ENCODE measurements at regions not wholly inside any gene's neighbourhood (a gene's known extent, or its start where the extent isn't known, plus 50 kb on each side); places are given as distances from the start of the nearest gene placed in this dataset.

GRCh38 chr16:87185308-87185707 is 131.9 kb downstream of the C16orf95 start:
- H3K4me3 Mint-ChIP-seq (ENCODE audit: low read depth): no peak overlapping the region
- DNase-seq (ENCODE audit: low spot score): no peak
- H3K27me3 Mint-ChIP-seq (ENCODE audit: low read depth): no peaks in the 10 kb centered on the region
- H3K4me1 Mint-ChIP-seq (ENCODE audit: low read depth): no peaks in the 10 kb centered on the region
- H3K36me3 Mint-ChIP-seq (ENCODE audit: low read depth): peaks cover 3% of the 10 kb centered on the region
- H3K9me3 Mint-ChIP-seq: peaks cover 19% of the 10 kb centered on the region
- no peak overlapping the region for H3K27ac Mint-ChIP-seq
- intact Hi-C loops (cut with micrococcal nuclease): no loop called here

GRCh38 chr16:87185983-87186382 is 131.2 kb downstream of the C16orf95 start:
- Mint-ChIP-seq H3K4me1 (ENCODE audit: low read depth) (no peaks in the 10 kb centered on the region), H3K27ac (no peak overlapping the region), H3K9me3 (peaks cover 22% of the 10 kb centered on the region), H3K27me3 (ENCODE audit: low read depth) (no peaks in the 10 kb centered on the region), H3K4me3 (ENCODE audit: low read depth) (no peak overlapping the region), H3K36me3 (ENCODE audit: low read depth) (peaks cover 3% of the 10 kb centered on the region)
- intact Hi-C loops (cut with micrococcal nuclease): no loop called here
- no peak for DNase-seq (ENCODE audit: low spot score)

GRCh38 chr16:87186446-87186845 is 130.7 kb downstream of the C16orf95 start:
- DNase-seq (ENCODE audit: low spot score): no peak
- no peaks in the 10 kb centered on the region for H3K4me1 Mint-ChIP-seq (ENCODE audit: low read depth)
- peaks cover 22% of the 10 kb centered on the region for H3K9me3 Mint-ChIP-seq
- intact Hi-C loops (cut with micrococcal nuclease): no loop called here
- no peak overlapping the region for H3K4me3 Mint-ChIP-seq (ENCODE audit: low read depth)
- H3K27ac Mint-ChIP-seq: no peak overlapping the region
- H3K27me3 Mint-ChIP-seq (ENCODE audit: low read depth): no peaks in the 10 kb centered on the region
- peaks cover 3% of the 10 kb centered on the region for H3K36me3 Mint-ChIP-seq (ENCODE audit: low read depth)

GRCh38 chr16:87186876-87187533 is 130.2 kb downstream of the C16orf95 start:
- Mint-ChIP-seq H3K4me3 (ENCODE audit: low read depth) (no peak overlapping the region), H3K27ac (no peak overlapping the region), H3K4me1 (ENCODE audit: low read depth) (no peaks in the 10 kb centered on the region), H3K27me3 (ENCODE audit: low read depth) (no peaks in the 10 kb centered on the region), H3K9me3 (peaks cover 22% of the 10 kb centered on the region), H3K36me3 (ENCODE audit: low read depth) (peaks cover 3% of the 10 kb centered on the region)
- intact Hi-C loops (cut with micrococcal nuclease): no loop called here
- no peak for DNase-seq (ENCODE audit: low spot score)

GRCh38 chr16:87188104-87188503 is 129.1 kb downstream of the C16orf95 start:
- Mint-ChIP-seq H3K4me3 (ENCODE audit: low read depth) (no peak overlapping the region), H3K27ac (no peak overlapping the region), H3K9me3 (peaks cover 22% of the 10 kb centered on the region), H3K27me3 (ENCODE audit: low read depth) (no peaks in the 10 kb centered on the region), H3K36me3 (ENCODE audit: low read depth) (peaks cover 3% of the 10 kb centered on the region), H3K4me1 (ENCODE audit: low read depth) (no peaks in the 10 kb centered on the region)
- no peak for DNase-seq (ENCODE audit: low spot score)
- intact Hi-C loops (cut with micrococcal nuclease): no loop called here

- no peaks in the 10 kb centered on the region for H3K4me1 Mint-ChIP-seq (ENCODE audit: low read depth)
- H3K27ac Mint-ChIP-seq: no peak overlapping the region
- no peaks in the 10 kb centered on the region for H3K27me3 Mint-ChIP-seq (ENCODE audit: low read depth)
- no peak overlapping the region for H3K4me3 Mint-ChIP-seq (ENCODE audit: low read depth)
- H3K9me3 Mint-ChIP-seq: peaks cover 22% of the 10 kb centered on the region
- H3K36me3 Mint-ChIP-seq (ENCODE audit: low read depth): peaks cover 3% of the 10 kb centered on the region
- no peak for DNase-seq (ENCODE audit: low spot score)
- intact Hi-C loops (cut with micrococcal nuclease): no loop called here
These were observed 127.8 kb downstream of the C16orf95 start for GRCh38 chr16:87189426-87189825.

GRCh38 chr16:87190288-87191230 is 126.6 kb downstream of the C16orf95 start:
- Mint-ChIP-seq H3K36me3 (ENCODE audit: low read depth) (peaks cover 3% of the 10 kb centered on the region), H3K4me3 (ENCODE audit: low read depth) (no peak overlapping the region), H3K27ac (no peak overlapping the region), H3K4me1 (ENCODE audit: low read depth) (no peaks in the 10 kb centered on the region), H3K9me3 (peaks cover 22% of the 10 kb centered on the region), H3K27me3 (ENCODE audit: low read depth) (no peaks in the 10 kb centered on the region)
- no peak for DNase-seq (ENCODE audit: low spot score)
- intact Hi-C loops (cut with micrococcal nuclease): no loop called here

- intact Hi-C loops (cut with micrococcal nuclease): no loop called here
- Mint-ChIP-seq H3K9me3 (peaks cover 14% of the 10 kb centered on the region), H3K36me3 (ENCODE audit: low read depth) (no peaks in the 10 kb centered on the region), H3K27me3 (ENCODE audit: low read depth) (no peaks in the 10 kb centered on the region), H3K4me3 (ENCODE audit: low read depth) (no peak overlapping the region), H3K4me1 (ENCODE audit: low read depth) (no peaks in the 10 kb centered on the region), H3K27ac (no peak overlapping the region)
- no peak for DNase-seq (ENCODE audit: low spot score)
These were observed 124.6 kb downstream of the C16orf95 start for GRCh38 chr16:87192452-87193073.

GRCh38 chr16:87194172-87194571 is 123.0 kb downstream of the C16orf95 start:
- Mint-ChIP-seq H3K9me3 (peaks cover 6% of the 10 kb centered on the region), H3K36me3 (ENCODE audit: low read depth) (no peaks in the 10 kb centered on the region), H3K27ac (no peak overlapping the region), H3K4me1 (ENCODE audit: low read depth) (no peaks in the 10 kb centered on the region), H3K4me3 (ENCODE audit: low read depth) (no peak overlapping the region), H3K27me3 (ENCODE audit: low read depth) (no peaks in the 10 kb centered on the region)
- intact Hi-C loops (cut with micrococcal nuclease): no loop called here
- no peak for DNase-seq (ENCODE audit: low spot score)

- no peak for DNase-seq (ENCODE audit: low spot score)
- H3K36me3 Mint-ChIP-seq (ENCODE audit: low read depth): no peaks in the 10 kb centered on the region
- H3K27me3 Mint-ChIP-seq (ENCODE audit: low read depth): no peaks in the 10 kb centered on the region
- intact Hi-C loops (cut with micrococcal nuclease): no loop called here
- H3K4me1 Mint-ChIP-seq (ENCODE audit: low read depth): no peaks in the 10 kb centered on the region
- peaks cover 5% of the 10 kb centered on the region for H3K9me3 Mint-ChIP-seq
- H3K4me3 Mint-ChIP-seq (ENCODE audit: low read depth): no peak overlapping the region
- H3K27ac Mint-ChIP-seq: no peak overlapping the region
These were observed 122.0 kb downstream of the C16orf95 start for GRCh38 chr16:87195161-87195560.

GRCh38 chr16:87196231-87196630 is 121.0 kb downstream of the C16orf95 start:
- no peaks in the 10 kb centered on the region for H3K36me3 Mint-ChIP-seq (ENCODE audit: low read depth)
- intact Hi-C loops (cut with micrococcal nuclease): no loop called here
- no peak for DNase-seq (ENCODE audit: low spot score)
- H3K4me1 Mint-ChIP-seq (ENCODE audit: low read depth): no peaks in the 10 kb centered on the region
- no peak overlapping the region for H3K27ac Mint-ChIP-seq
- no peaks in the 10 kb centered on the region for H3K27me3 Mint-ChIP-seq (ENCODE audit: low read depth)
- H3K4me3 Mint-ChIP-seq (ENCODE audit: low read depth): no peak overlapping the region
- no peaks in the 10 kb centered on the region for H3K9me3 Mint-ChIP-seq

GRCh38 chr16:87196661-87197060 is 120.5 kb downstream of the C16orf95 start:
- no peak for DNase-seq (ENCODE audit: low spot score)
- no peak overlapping the region for H3K27ac Mint-ChIP-seq
- no peaks in the 10 kb centered on the region for H3K9me3 Mint-ChIP-seq
- no peaks in the 10 kb centered on the region for H3K27me3 Mint-ChIP-seq (ENCODE audit: low read depth)
- intact Hi-C loops (cut with micrococcal nuclease): no loop called here
- H3K4me1 Mint-ChIP-seq (ENCODE audit: low read depth): no peaks in the 10 kb centered on the region
- H3K36me3 Mint-ChIP-seq (ENCODE audit: low read depth): no peaks in the 10 kb centered on the region
- no peak overlapping the region for H3K4me3 Mint-ChIP-seq (ENCODE audit: low read depth)

- no peak for DNase-seq (ENCODE audit: low spot score)
- Mint-ChIP-seq H3K4me1 (ENCODE audit: low read depth) (peaks cover 2% of the 10 kb centered on the region), H3K27ac (no peak overlapping the region), H3K27me3 (ENCODE audit: low read depth) (no peaks in the 10 kb centered on the region), H3K9me3 (no peaks in the 10 kb centered on the region), H3K36me3 (ENCODE audit: low read depth) (no peaks in the 10 kb centered on the region), H3K4me3 (ENCODE audit: low read depth) (no peak overlapping the region)
- intact Hi-C loops (cut with micrococcal nuclease): no loop called here
These were observed 118.8 kb downstream of the C16orf95 start for GRCh38 chr16:87198328-87198832.

Measured in activated T-helper 2 cell treated with anti-CD3 and anti-CD28 coated beads, Interferon-gamma antibody, Interleukin-2, Interleukin-4, amounts not matched to agents 10 μg/mL and 5 μg/mL and 100 μg/mL, durations not matched to agents 14 hours and 24 hours and 36 hours (primary cell).